HepG2 (cell line): ENCODE measurements at regions not wholly inside any gene's neighbourhood (a gene's known extent, or its start where the extent isn't known, plus 50 kb on each side); places are given as distances from the start of the nearest gene placed in this dataset.

Experiments used
- ATAC-seq: fragments of 200-7000 bp; cut with Tn5 transposase; 3 replicates; pipeline ENCODE4 v1.9.1; 2020; ENCODE audit warnings: mild to moderate bottlenecking, moderate library complexity
- BruUV-seq: library from RNA; stranded (reverse); fragments of 400-500 nt; replicated peaks from 2 replicates; lab custom pipeline; 2021; lab: Mats Ljungman, UMichigan
- CTCF ChIA-PET: fragments of 300-600 bp; formaldehyde crosslinking; extraction: SDS; loops from one replicate; lab custom pipeline; 2021; ENCODE audit warnings: low total read pairs, inconsistent platforms, low intra/inter-chr PET ratio; lab: Yijun Ruan, JAX
- POLR2A ChIA-PET: fragments of 350-600 bp; sonication (Branson Sonifier 250); formaldehyde crosslinking; loops from one replicate; lab custom pipeline; 2020; ENCODE audit warnings: antibody characterized with exemption, inconsistent platforms; lab: Yijun Ruan, JAX
- DNase-seq: peaks from one replicate; pipeline ENCODE4 v3.0.0-alpha.2; 2015; ENCODE audit warnings: low spot score
- FAIRE-seq: peaks from 3 replicates; lab custom pipeline; 2011; peaks lifted over from hg19 to GRCh38; lab: Jason Lieb, UNC
- H2AFZ ChIP-seq: one replicate; pipeline ENCODE4 v1.6.1; 2011; ENCODE audit warnings: low read length, inconsistent platforms
- H3K27ac ChIP-seq: fragments of 300-600 bp; 3 replicates; pipeline ENCODE4 v1.8.0; 2011; ENCODE audit warnings: mixed run types, mild to moderate bottlenecking, mixed read lengths, low read length, inconsistent platforms; ENCODE audit not compliant: insufficient read depth; ENCODE audit errors: extremely low read length
- H3K27me3 ChIP-seq, 2 experiments: fragments of 200-600 bp in 1 of 2; 2 replicates in 1 of 2; 3 replicates in 1 of 2; pipeline versions ENCODE4 v1.6.0 to v1.8.0; 2011; ENCODE audit warnings: low read length in 2 of 2, mild to moderate bottlenecking in 2 of 2, moderate library complexity in 2 of 2, inconsistent platforms in 1 of 2; ENCODE audit not compliant: insufficient read depth in 2 of 2, control insufficient read depth in 1 of 2
- H3K36me3 ChIP-seq, 2 experiments: fragments of 200-600 bp in 1 of 2; replicated peaks in 1 of 2; 2 replicates in 1 of 2; 3 replicates in 1 of 2; pipeline versions ENCODE4 v1.5.1 to v1.8.0; 2011; ENCODE audit warnings: low read length in 2 of 2, inconsistent platforms in 1 of 2; ENCODE audit not compliant: insufficient read depth in 2 of 2, control insufficient read depth in 1 of 2
- H3K4me1 ChIP-seq: 2 replicates; pipeline ENCODE4 v1.5.1; 2012; ENCODE audit warnings: low read length, inconsistent platforms; ENCODE audit not compliant: insufficient read depth
- H3K4me2 ChIP-seq: 2 replicates; pipeline ENCODE4 v1.6.0; 2011; ENCODE audit warnings: low read depth, low read length, inconsistent platforms
- H3K4me3 ChIP-seq, 3 experiments: fragments of 200-600 bp in 1 of 3; sonication (generic), shearing (Covaris generic) in 1 of 3; replicated peaks in 1 of 3; 2 replicates each; pipeline ENCODE4 v1.5.1; 2011 to 2016; ENCODE audit warnings: low read length in 3 of 3, inconsistent platforms in 2 of 3, low read depth in 2 of 3, mild to moderate bottlenecking in 2 of 3, control low read depth in 1 of 3, mixed read lengths in 1 of 3; ENCODE audit not compliant: insufficient read depth in 1 of 3
- H3K79me2 ChIP-seq: one replicate; pipeline ENCODE4 v1.6.1; 2011; ENCODE audit warnings: low read length, inconsistent platforms; ENCODE audit not compliant: insufficient read depth
- H3K9ac ChIP-seq: 2 replicates; pipeline ENCODE4 v1.6.0; 2011; ENCODE audit warnings: mild to moderate bottlenecking, low read depth, low read length, inconsistent platforms; ENCODE audit not compliant: insufficient read depth
- H3K9me3 ChIP-seq: 2 replicates; pipeline ENCODE4 v1.5.1; 2012; ENCODE audit warnings: mild to moderate bottlenecking, low read length
- H4K20me1 ChIP-seq: 2 replicates; pipeline ENCODE4 v1.6.0; 2011; ENCODE audit warnings: inconsistent platforms, mild to moderate bottlenecking, low read length, moderate library complexity; ENCODE audit not compliant: insufficient read depth
- ASH2L ChIP-seq: fragments of 300-600, 200-600 bp; sonication (generic); IDR thresholded peaks from 2 replicates; pipeline ENCODE4 v1.7.0; 2017; ENCODE audit warnings: low read depth, mild to moderate bottlenecking, moderate library complexity, mixed read lengths, low read length; ENCODE audit not compliant: insufficient read length
- CBX1 ChIP-seq: IDR thresholded peaks from one replicate; pipeline ENCODE4 v1.6.1; 2016; ENCODE audit warnings: antibody characterized with exemption, low read depth
- HMG20B ChIP-seq: conservative IDR thresholded peaks from 2 replicates; pipeline ENCODE4 v1.6.1; 2016; ENCODE audit warnings: missing genetic modification reagents, missing compliant biosample characterization
- MAFF ChIP-seq: IDR thresholded peaks from 2 replicates; pipeline ENCODE4 v1.6.1; 2011; ENCODE audit warnings: low read depth, low read length, improper control_type of control experiment
- REXO4 ChIP-seq: sonication (generic); formaldehyde crosslinking; IDR thresholded peaks from 2 replicates; pipeline ENCODE4 v1.8.0; 2022; ENCODE audit warnings: missing genetic modification reagents, mild to moderate bottlenecking, borderline replicate concordance
- RFX3 ChIP-seq: IDR thresholded peaks from 2 replicates; pipeline ENCODE4 v1.6.1; 2016; ENCODE audit warnings: missing biosample characterization, missing genetic modification reagents
- RFXANK ChIP-seq: IDR thresholded peaks from 2 replicates; pipeline ENCODE4 v1.6.1; 2016
- ZNF121 ChIP-seq: sonication (generic); formaldehyde crosslinking; IDR thresholded peaks from 2 replicates; pipeline ENCODE4 v1.5.0; 2020; ENCODE audit warnings: mild to moderate bottlenecking, missing genetic modification reagents
- ZNF331 ChIP-seq: sonication (generic); formaldehyde crosslinking; IDR thresholded peaks from 2 replicates; pipeline ENCODE4 v1.4.0; 2020; ENCODE audit warnings: missing genetic modification reagents
- ZNF878 ChIP-seq: sonication (generic); formaldehyde crosslinking; IDR thresholded peaks from 2 replicates; pipeline ENCODE4 v1.8.1; 2023; ENCODE audit warnings: mild to moderate bottlenecking, missing genetic modification reagents, moderate library complexity
- WGBS: methylation state at CpG from one replicate; pipeline ENCODE4 v1.1.6; 2017; ENCODE audit warnings: low lambda C conversion rate; 5-methylcytosine and 5-hydroxymethylcytosine counted together
- in situ Hi-C: cut with HindIII; loops from 2 replicates; pipeline ENCODE4 v1.10.0; 2017; ENCODE audit warnings: low pct_unique_long_range_greater_than_20kb; ENCODE audit not compliant: extremely low pct_ligation_motif_present
- intact Hi-C: fragments of 100-400 bp; cut with micrococcal nuclease; formaldehyde crosslinking; loops from one replicate; pipeline ENCODE4 v1.10.0; 2022; ENCODE audit not compliant: unreplicated experiment
- TF ChIP-seq, protein P1 (sequence below): sonication (generic); formaldehyde crosslinking; IDR thresholded peaks from 2 replicates; pipeline ENCODE4 v1.5.0; 2020; ENCODE audit warnings: mild to moderate bottlenecking, missing genetic modification reagents, borderline replicate concordance
- TF ChIP-seq, protein P2 (sequence below): sonication (generic); formaldehyde crosslinking; conservative IDR thresholded peaks from 2 replicates; pipeline ENCODE4 v1.8.0; 2022; ENCODE audit warnings: low read depth, missing genetic modification reagents

DNA sequence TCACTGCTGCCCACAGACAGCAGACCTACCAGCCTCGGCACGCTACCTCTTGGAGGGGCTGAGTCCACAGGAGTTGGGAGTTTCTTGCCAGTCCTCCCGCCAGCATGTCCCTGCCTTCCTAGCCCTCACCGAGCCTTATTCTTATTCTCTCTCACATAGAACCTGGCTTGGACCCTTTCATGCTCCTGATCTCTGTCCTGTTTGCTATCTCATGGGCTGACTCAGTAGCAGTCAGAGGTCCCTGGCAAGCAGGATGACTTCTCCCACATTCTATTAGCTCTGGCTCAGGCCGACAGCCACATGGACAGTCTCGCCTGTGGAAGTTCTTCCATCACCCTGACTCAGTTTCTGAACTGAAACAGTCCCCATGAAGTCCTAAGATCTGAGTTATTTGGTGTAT is 79.5 kb upstream of the ADRA1D start:
- no peaks in the 10 kb centered on the region for H3K79me2 ChIP-seq
- FAIRE-seq (no peak), DNase-seq (no peak)
- POLR2A ChIA-PET: no interaction called here
- peaks cover 3 to 17% of the 10 kb centered on the region in 2 experiments; a peak in 3 of 5 replicates for H3K27me3 ChIP-seq
- H3K9me3 ChIP-seq: no peaks in the 10 kb centered on the region
- no peak overlapping the region for H3K4me3 ChIP-seq
- no peaks in the 10 kb centered on the region for H3K4me1 ChIP-seq
- CTCF ChIA-PET: no interaction called here
- H3K27ac ChIP-seq: no peak overlapping the region
- in situ Hi-C loops: no loop called here
- no peaks in the 10 kb centered on the region for H4K20me1 ChIP-seq
- 30% methylated on average over 6 of the region's 6 CpGs for WGBS
- no peak overlapping the region for H3K4me2 ChIP-seq
- H3K9ac ChIP-seq: no peak overlapping the region
- TF ChIP-seq ZNF878 (CRISPR knock-in tag) (no peak), HMG20B (CRISPR knock-in tag) (no peak), ZNF331 (CRISPR knock-in tag) (no peak), RFXANK (no peak), RFX3 (no peak), ASH2L (no peak), MAFF (no peak), REXO4 (no peak), CBX1 (no peak), ZNF121 (no peak)
- TF ChIP-seq, protein P1, sequence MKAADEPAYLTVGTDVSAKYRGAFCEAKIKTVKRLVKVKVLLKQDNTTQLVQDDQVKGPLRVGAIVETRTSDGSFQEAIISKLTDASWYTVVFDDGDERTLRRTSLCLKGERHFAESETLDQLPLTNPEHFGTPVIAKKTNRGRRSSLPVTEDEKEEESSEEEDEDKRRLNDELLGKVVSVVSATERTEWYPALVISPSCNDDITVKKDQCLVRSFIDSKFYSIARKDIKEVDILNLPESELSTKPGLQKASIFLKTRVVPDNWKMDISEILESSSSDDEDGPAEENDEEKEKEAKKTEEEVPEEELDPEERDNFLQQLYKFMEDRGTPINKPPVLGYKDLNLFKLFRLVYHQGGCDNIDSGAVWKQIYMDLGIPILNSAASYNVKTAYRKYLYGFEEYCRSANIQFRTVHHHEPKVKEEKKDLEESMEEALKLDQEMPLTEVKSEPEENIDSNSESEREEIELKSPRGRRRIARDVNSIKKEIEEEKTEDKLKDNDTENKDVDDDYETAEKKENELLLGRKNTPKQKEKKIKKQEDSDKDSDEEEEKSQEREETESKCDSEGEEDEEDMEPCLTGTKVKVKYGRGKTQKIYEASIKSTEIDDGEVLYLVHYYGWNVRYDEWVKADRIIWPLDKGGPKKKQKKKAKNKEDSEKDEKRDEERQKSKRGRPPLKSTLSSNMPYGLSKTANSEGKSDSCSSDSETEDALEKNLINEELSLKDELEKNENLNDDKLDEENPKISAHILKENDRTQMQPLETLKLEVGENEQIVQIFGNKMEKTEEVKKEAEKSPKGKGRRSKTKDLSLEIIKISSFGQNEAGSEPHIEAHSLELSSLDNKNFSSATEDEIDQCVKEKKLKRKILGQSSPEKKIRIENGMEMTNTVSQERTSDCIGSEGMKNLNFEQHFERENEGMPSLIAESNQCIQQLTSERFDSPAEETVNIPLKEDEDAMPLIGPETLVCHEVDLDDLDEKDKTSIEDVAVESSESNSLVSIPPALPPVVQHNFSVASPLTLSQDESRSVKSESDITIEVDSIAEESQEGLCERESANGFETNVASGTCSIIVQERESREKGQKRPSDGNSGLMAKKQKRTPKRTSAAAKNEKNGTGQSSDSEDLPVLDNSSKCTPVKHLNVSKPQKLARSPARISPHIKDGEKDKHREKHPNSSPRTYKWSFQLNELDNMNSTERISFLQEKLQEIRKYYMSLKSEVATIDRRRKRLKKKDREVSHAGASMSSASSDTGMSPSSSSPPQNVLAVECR: no peak
- TF ChIP-seq, protein P2, sequence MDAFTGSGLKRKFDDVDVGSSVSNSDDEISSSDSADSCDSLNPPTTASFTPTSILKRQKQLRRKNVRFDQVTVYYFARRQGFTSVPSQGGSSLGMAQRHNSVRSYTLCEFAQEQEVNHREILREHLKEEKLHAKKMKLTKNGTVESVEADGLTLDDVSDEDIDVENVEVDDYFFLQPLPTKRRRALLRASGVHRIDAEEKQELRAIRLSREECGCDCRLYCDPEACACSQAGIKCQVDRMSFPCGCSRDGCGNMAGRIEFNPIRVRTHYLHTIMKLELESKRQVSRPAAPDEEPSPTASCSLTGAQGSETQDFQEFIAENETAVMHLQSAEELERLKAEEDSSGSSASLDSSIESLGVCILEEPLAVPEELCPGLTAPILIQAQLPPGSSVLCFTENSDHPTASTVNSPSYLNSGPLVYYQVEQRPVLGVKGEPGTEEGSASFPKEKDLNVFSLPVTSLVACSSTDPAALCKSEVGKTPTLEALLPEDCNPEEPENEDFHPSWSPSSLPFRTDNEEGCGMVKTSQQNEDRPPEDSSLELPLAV (CRISPR knock-in tag): no peak
- TF ChIP-seq, all 625 proteins: peak for 0
- no peak for ATAC-seq
- BruUV-seq: no TSS peak
- intact Hi-C loops: no loop called here
- H2AFZ ChIP-seq: no peak overlapping the region
- H3K36me3 ChIP-seq: no peaks in the 10 kb centered on the region
